Osteoblast (primary cell): ENCODE measurements at regions not wholly inside any gene's neighbourhood (a gene's known extent, or its start where the extent isn't known, plus 50 kb on each side); places are given as distances from the start of the nearest gene placed in this dataset.
"Not testable (repeated sequence)": the region's sequence is repeated elsewhere in the genome, so short reads cannot be mapped to it uniquely, and the experiment has no call there.

Source experiments
- DNase-seq: peaks from one replicate; pipeline ENCODE4 v3.0.0; 2011; ENCODE audit warnings: low spot score, mixed read lengths; ENCODE audit not compliant: insufficient read length; ENCODE audit errors: missing footprints
- H2AFZ ChIP-seq: 2 replicates; pipeline ENCODE4 v1.6.0; 2011; ENCODE audit warnings: mild to moderate bottlenecking, low read length
- H3K27ac ChIP-seq: 2 replicates; pipeline ENCODE4 v1.5.1; 2011; ENCODE audit warnings: mild to moderate bottlenecking, low read depth, low read length, moderate library complexity
- H3K27me3 ChIP-seq: 2 replicates; pipeline ENCODE4 v1.6.0; 2012; ENCODE audit warnings: mild to moderate bottlenecking, control low read depth, inconsistent platforms, low read length, moderate library complexity; ENCODE audit not compliant: insufficient read depth
- H3K36me3 ChIP-seq: 2 replicates; pipeline ENCODE4 v1.5.1; 2011; ENCODE audit warnings: mild to moderate bottlenecking, low read length, control low read depth, moderate library complexity; ENCODE audit not compliant: insufficient read depth
- H3K4me1 ChIP-seq: 2 replicates; pipeline ENCODE4 v1.5.1; 2011; ENCODE audit warnings: mild to moderate bottlenecking, low read length, control low read depth, moderate library complexity; ENCODE audit not compliant: insufficient read depth
- H3K4me2 ChIP-seq: 2 replicates; pipeline ENCODE4 v1.6.0; 2011; ENCODE audit warnings: mild to moderate bottlenecking, low read length; ENCODE audit not compliant: insufficient read depth
- H3K4me3 ChIP-seq: fragments of 200-600 bp; sonication (generic); 3 replicates; pipeline ENCODE4 v1.5.1; 2012; ENCODE audit warnings: mild to moderate bottlenecking, low read length, inconsistent platforms; ENCODE audit not compliant: insufficient read depth
- H3K79me2 ChIP-seq: 2 replicates; pipeline ENCODE4 v1.6.0; 2012; ENCODE audit warnings: mild to moderate bottlenecking, low read length, control low read depth, inconsistent platforms; ENCODE audit not compliant: insufficient read depth
- H3K9me3 ChIP-seq: 2 replicates; pipeline ENCODE4 v1.5.1; 2011; ENCODE audit warnings: low read depth, low read length, control low read depth
- H4K20me1 ChIP-seq: 2 replicates; pipeline ENCODE4 v1.6.0; 2012; ENCODE audit warnings: mild to moderate bottlenecking, low read length, control low read depth; ENCODE audit not compliant: insufficient read depth
- TF ChIP-seq, protein P1 (sequence below): IDR thresholded peaks from 2 replicates; pipeline ENCODE4 v1.5.1; 2011; ENCODE audit warnings: mild to moderate bottlenecking, low read depth, low read length, moderate library complexity; ENCODE audit errors: extremely low read depth

- no peak overlapping the region for H2AFZ ChIP-seq
- H3K79me2 ChIP-seq, result no peaks in the 10 kb centered on the region
- no peak overlapping the region for H3K4me3 ChIP-seq
- no peaks in the 10 kb centered on the region for H3K27me3 ChIP-seq
- DNase-seq, result no peak
- H3K4me2 ChIP-seq, result no peak overlapping the region
- TF ChIP-seq, protein P1, sequence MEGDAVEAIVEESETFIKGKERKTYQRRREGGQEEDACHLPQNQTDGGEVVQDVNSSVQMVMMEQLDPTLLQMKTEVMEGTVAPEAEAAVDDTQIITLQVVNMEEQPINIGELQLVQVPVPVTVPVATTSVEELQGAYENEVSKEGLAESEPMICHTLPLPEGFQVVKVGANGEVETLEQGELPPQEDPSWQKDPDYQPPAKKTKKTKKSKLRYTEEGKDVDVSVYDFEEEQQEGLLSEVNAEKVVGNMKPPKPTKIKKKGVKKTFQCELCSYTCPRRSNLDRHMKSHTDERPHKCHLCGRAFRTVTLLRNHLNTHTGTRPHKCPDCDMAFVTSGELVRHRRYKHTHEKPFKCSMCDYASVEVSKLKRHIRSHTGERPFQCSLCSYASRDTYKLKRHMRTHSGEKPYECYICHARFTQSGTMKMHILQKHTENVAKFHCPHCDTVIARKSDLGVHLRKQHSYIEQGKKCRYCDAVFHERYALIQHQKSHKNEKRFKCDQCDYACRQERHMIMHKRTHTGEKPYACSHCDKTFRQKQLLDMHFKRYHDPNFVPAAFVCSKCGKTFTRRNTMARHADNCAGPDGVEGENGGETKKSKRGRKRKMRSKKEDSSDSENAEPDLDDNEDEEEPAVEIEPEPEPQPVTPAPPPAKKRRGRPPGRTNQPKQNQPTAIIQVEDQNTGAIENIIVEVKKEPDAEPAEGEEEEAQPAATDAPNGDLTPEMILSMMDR, result no peak
- H3K9me3 ChIP-seq, result no peaks in the 10 kb centered on the region
- no peaks in the 10 kb centered on the region for H3K4me1 ChIP-seq
- no peak overlapping the region for H3K27ac ChIP-seq
- no peaks in the 10 kb centered on the region for H3K36me3 ChIP-seq
- no peaks in the 10 kb centered on the region for H4K20me1 ChIP-seq
These were observed 159.6 kb upstream of the ADAMTSL1 start for GRCh38 chr9:18314316-18314715.

DNA sequence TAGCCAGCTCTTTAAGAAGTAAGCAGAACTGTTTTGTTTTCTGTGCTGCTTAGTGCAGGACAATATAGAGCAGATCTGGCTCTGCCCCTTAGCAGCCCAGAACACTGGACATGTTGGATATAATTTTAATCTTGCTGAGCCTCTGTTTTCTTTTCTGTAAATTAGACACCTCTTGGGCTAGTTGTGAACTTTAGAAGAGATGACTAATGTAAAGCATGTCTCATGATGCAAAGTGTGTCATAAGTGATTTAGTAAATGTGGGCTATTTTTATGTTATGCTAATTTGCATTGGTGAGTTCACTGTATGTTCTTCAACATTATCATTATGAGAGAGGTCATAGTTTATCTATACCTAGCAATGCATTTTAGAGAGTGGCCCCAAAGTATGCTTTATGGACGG, 156.1 kb upstream of the ADAMTSL1 start:
- no peaks in the 10 kb centered on the region for H3K79me2 ChIP-seq
- no peak overlapping the region for H3K4me2 ChIP-seq
- no peaks in the 10 kb centered on the region for H3K9me3 ChIP-seq
- H3K4me1 ChIP-seq, result peaks cover 4% of the 10 kb centered on the region
- H3K27me3 ChIP-seq, result no peaks in the 10 kb centered on the region
- H4K20me1 ChIP-seq, result no peaks in the 10 kb centered on the region
- no peak overlapping the region for H3K4me3 ChIP-seq
- TF ChIP-seq, protein P1, result no peak
- H2AFZ ChIP-seq, result no peak overlapping the region
- no peaks in the 10 kb centered on the region for H3K36me3 ChIP-seq
- H3K27ac ChIP-seq, result no peak overlapping the region
- peak; percentile 55 for DNase-seq

DNA sequence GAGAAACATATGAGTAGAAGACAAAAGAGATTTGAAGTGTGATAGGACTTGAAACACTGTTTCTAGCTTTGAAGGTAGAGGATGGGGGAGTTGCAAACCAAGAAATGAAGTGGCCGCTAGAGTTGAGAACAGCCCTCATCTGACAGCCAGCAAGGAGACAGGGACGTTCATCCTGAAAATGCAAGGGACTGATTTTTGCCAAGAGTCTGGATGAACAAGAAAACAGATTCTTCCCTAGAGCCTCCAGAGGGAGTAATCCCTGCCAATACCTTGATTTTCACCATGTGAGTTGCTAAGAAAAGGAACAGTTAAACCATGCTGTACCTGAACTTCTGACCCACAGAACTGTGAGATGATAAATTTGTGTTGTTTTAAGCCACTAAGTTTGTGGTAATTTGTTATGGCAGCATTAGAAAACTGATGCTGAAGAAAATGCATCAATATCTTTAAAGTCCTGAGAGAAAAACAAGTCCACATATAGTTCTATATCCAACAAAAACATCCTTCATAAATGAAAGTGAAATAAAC, 154.0 kb upstream of the ADAMTSL1 start:
- Histone ChIP-seq H2AFZ (peak overlapping the region; percentile 73), H3K9me3 (no peaks in the 10 kb centered on the region), H3K36me3 (no peaks in the 10 kb centered on the region), H3K27ac (no peak overlapping the region), H4K20me1 (no peaks in the 10 kb centered on the region), H3K79me2 (no peaks in the 10 kb centered on the region), H3K27me3 (no peaks in the 10 kb centered on the region), H3K4me1 (peaks cover 4% of the 10 kb centered on the region), H3K4me2 (no peak overlapping the region), H3K4me3 (no peak overlapping the region)
- TF ChIP-seq, protein P1, result peak; percentile 25
- DNase-seq, result no peak

- H3K27me3 ChIP-seq, result no peaks in the 10 kb centered on the region
- peaks cover 13% of the 10 kb centered on the region for H3K4me1 ChIP-seq
- H3K27ac ChIP-seq, result peak overlapping the region; percentile 2
- no peak for DNase-seq
- no peaks in the 10 kb centered on the region for H3K36me3 ChIP-seq
- no peak overlapping the region for H3K4me2 ChIP-seq
- H4K20me1 ChIP-seq, result no peaks in the 10 kb centered on the region
- no peak overlapping the region for H2AFZ ChIP-seq
- no peaks in the 10 kb centered on the region for H3K79me2 ChIP-seq
- TF ChIP-seq, protein P1, result no peak
- no peak overlapping the region for H3K4me3 ChIP-seq
- H3K9me3 ChIP-seq, result no peaks in the 10 kb centered on the region
These were observed 148.8 kb upstream of the ADAMTSL1 start for GRCh38 chr9:18324928-18325745.

GRCh38 chr9:18325746-18326011, 148.3 kb upstream of the ADAMTSL1 start:
- not testable (repeated sequence) for H3K4me2 ChIP-seq, H3K36me3 ChIP-seq, H3K27me3 ChIP-seq, H2AFZ ChIP-seq, H3K9me3 ChIP-seq, H4K20me1 ChIP-seq, DNase-seq, H3K4me3 ChIP-seq, H3K79me2 ChIP-seq
- H3K27ac ChIP-seq, result peak overlapping the region; percentile 2
- H3K4me1 ChIP-seq, result peaks cover 13% of the 10 kb centered on the region
